ENCODE measurements at regions not wholly inside any gene's neighbourhood (a gene's known extent, or its start where the extent isn't known, plus 50 kb on each side); places are given as distances from the start of the nearest gene placed in this dataset.

DNA sequence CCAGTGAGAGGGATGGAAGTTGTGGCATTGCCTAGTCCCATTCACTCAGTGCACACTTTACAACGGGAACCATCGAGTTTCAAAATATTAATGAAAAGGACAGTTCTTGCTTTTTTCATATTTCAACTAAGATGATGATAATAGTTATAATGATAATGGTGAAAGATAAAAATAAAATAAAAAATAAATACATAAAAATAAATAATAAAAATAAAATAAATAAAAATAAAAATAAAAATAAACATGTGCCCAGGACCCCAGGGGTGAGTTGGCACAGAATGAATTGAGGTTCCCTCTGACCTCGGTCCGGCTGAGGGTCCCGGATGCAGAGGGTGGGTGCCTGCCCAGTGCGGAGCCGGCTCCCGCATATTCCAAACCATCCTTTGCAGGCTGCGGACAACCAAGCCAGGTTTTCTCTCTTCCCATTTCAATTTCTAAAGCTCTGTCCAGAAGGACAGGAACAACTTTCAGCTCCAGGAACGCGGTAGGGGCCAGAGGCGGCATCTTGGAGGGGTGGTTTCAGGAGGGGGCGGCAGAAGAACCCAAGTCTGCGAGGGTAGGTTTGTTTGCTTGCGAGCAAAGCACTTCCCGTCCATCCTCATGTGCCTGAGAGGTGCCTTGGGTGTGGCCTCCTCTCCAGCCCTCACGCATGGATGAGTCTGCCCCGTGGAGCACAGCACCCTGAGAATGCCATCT, 236.8 kb downstream of the DLL1 start:
- DNase-seq = no peak

DNA sequence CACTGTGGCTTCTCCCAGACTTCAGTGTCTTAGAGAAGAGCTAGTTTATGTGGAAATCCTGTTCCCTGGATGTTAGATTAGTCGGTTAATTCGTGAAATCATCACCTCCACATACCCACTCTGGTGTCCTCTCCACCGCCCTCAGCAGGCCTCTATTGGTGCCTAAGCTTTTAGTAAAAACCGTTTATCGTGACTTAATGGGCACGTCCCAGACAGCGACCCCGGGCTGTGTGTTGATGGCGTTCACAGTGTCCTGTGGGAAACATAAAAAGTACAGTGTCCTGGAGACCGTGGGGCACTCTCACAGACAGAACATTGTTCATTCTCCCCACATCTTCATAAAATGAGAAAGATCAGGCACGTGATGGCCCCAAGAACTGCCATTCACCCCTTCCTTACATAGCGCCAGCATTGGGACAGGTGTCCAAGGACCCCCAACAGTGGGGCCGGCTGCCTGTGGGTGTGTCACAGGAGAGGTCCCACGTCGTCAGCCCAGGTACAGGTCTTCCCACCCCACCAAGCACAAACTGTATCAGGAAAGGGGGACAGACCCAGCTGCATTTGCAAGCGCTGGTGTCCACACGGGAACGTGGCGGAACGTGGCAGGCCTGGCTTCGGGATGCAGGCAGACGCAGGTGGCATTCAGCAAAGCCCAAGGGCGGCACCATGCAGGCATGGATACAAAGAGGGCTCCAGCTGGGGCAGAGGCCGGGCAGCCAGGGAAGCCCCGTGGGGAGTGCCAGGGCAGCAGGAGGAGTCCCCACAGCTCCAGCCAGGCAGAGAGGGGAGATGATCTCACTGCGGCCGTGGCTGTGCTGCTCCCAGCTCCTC, 237.7 kb downstream of the DLL1 start:
- DNase-seq = no peak

GRCh38 chr6:170051229-170052172, 239.4 kb downstream of the DLL1 start:
- DNase-seq = no peak

GRCh38 chr6:170050591-170051041, 240.3 kb downstream of the DLL1 start:
- no peak for DNase-seq

- DNase-seq = no peak
Measured at GRCh38 chr6:170049641-170050561, 241.0 kb downstream of the DLL1 start.

- DNase-seq = peak; percentile 26
Measured at GRCh38 chr6:170048615-170049256, 242.1 kb downstream of the DLL1 start.

DNA sequence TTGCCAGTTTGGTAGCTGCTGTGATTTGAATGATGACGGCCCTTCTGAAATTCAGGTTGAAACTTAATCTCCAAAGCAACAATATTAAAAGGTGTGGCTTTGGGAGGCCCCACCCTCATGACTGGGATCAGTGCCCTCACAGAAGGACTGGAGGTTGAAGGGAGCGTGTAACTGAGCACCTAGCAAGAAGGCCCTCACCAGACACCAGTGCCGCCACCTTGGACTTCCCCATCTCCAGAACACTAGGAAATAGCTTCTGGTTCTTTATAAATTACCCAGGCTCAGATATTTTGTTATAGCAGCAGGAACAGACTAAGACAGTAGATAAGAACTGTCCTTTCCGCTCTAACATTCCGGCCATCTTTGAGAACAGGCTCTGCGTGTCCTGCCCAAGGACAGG, 243.1 kb downstream of the DLL1 start:
- no peak for DNase-seq

DNA sequence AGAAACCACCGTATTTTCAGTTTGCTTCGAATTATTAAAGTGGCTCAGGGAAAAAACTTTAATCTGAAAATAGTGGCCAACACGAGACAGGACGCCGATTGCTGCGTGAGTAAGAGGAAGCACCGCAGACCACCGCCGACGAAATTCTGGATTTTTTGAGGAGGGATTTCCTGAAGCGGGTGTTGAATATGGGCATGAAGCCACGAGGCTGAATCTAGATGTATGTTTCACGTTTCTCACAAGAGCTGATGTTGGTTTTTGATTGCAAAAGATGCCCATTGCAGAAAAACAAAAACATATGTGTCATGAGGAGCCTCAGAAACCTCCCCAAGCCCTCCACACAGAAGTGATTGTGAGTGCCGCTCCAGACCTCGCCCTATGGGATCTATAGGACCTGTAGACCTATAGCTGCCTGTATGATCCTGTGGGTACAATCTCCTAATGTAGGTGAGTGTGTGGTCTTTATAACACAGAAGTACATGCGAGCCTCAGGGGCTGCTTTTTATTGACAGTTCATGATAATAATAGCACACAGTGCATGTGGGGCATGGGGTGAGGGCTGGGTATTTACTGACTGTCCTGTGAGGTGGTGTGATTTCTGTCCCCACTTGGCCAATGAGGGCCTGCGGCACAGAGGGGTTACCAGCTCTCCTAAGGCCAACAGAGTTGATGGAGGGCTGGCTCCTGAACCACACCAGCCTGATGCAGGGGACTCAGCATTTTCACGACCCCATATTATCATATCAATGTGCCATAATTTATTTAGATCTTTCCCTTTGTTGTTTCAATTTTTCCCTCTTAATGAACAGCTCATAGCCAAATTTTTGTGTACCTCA, 243.9 kb downstream of the DLL1 start:
- no peak for DNase-seq

DNA sequence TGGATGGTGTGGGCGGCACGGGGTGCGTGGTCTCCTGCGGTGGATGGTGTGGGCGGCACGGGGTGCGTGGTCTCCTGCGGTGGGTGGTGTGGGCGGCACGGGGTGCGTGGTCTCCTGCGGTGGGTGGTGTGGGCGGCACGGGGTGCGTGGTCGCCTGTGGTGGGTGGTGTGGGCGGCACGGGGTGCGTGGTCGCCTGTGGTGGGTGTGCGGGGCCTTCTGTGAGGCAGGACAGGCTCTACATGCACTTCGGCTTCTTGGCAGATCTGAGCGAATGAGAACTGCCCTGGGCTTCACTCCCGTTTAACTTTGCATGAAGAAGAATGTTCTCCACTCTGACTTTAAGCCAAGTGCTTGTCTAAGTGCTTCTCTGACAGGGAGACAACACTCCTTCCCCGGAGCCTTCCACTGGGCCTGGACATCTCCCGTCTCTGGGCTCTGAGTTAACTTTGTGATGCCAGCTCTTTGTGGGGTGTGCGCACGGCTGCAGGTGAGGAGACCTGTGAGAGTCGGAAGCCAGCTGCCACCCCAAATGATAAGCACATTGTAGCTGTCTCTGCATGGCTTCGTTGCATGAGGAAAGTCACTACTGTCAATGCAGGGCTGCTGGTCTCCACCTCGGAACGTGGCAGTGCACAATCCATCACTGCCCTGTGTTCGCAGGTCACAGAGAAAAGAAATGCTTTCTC, 244.8 kb downstream of the DLL1 start:
- no peak for DNase-seq

GRCh38 chr6:170045563-170045960, 245.3 kb downstream of the DLL1 start:
- DNase-seq = no peak

- DNase-seq = no peak
Measured at GRCh38 chr6:170044836-170045562, 245.9 kb downstream of the DLL1 start.

DNA sequence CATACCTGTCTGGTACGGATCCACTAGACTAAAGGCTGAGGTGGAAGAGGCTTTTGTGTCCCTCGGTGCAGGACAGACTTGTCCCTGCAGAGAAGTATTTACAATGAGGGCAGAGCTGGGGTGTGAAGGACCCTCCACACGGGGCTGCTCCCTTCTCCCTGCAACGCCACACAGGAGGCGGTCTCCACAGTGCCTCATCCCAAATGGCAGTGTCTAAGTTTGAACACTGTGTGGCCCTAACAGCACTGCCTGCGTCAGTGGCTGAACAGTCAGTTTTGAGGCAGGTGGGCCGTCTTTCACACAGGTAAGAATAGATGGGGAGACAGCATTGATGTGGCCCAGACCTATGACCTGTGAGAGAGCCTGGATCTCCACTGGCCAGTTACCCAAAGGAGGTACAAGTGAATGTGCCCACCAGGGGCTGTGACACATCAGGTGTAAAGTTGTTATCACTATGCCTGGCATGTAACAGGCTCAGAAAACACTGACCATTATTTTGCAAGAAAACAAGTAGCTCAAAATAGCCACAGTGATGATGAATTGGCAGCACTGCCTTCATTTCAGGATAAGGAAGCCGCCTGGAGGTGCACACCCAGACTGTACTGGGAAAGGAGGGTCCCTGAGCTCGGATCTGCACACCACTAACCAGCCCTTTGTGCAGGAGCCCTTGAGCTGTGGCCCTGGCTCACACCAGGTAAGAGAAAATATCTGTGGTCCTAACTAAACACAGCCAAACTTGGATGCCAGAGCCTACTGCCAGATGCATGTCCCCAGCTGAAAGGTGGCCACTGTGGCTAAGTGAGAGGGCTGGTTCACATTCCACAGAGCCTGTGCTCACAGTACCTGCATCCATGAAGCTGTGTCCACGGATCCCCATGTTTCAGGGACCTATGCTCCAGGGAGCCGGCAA, 246.7 kb downstream of the DLL1 start:
- no peak for DNase-seq

- DNase-seq = no peak
Measured at GRCh38 chr6:170043150-170043819, 247.6 kb downstream of the DLL1 start.

GRCh38 chr6:170042596-170043118, 248.2 kb downstream of the DLL1 start:
- DNase-seq = no peak

- DNase-seq = no peak
Measured at GRCh38 chr6:170042123-170042522, 248.8 kb downstream of the DLL1 start.

DNA sequence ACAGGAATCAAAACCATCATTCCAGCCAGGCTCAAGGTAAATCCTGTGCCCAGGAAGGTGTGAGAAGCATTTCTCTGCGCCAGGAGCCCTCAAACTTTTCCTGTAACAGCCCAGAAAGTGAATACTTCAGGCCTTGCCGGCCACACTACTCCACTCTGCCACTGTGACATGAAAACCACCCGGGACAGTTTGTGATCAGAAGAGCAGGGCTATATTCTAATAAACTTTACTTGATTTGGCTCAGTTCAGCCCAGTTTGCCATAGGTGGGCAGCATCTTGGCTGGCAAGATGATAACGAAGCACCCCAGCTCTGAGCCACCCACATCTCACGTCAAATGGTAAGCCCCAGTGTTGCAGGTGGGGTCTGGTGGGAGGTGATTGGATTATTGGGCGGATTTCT, 249.4 kb downstream of the DLL1 start:
- DNase-seq = no peak

- DNase-seq = no peak
Measured at GRCh38 chr6:170040906-170041305, 250.0 kb downstream of the DLL1 start.

All from KG1 (cell line).